ENCODE measurements at regions not wholly inside any gene's neighbourhood (a gene's known extent, or its start where the extent isn't known, plus 50 kb on each side); places are given as distances from the start of the nearest gene placed in this dataset.

DNA sequence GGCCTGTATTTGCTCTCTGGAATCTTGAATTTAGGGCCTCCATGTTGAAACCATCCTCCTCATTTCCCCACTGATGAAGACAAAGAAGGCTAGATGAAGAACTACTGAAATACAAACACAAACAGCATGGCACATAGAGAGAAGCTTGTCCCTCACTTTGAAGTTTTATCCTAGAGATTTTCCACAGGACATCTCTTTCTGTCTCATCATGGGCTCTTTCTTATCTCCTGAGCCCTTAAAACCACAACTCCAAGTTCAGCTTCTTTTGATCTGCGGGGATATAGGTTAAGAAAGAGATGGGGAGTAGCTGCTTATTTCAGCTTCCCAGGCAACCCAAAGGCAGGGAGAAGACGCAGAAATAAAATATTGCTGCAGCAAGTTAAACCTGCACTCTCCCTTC, 213.1 kb upstream of the LRIG1 start:
- TF ChIP-seq POLR2A (IDR thresholded peaks at IDR 0.05; ENCODE audit: low read depth, low read length) = no peak
- no peak for TF ChIP-seq POLR2AphosphoS5 (IDR thresholded peaks at IDR 0.05; ENCODE audit: low read depth, low read length)

All from GM12892 (cell line).